LNCaP clone FGC (cell line): ENCODE measurements at regions not wholly inside any gene's neighbourhood (a gene's known extent, or its start where the extent isn't known, plus 50 kb on each side); places are given as distances from the start of the nearest gene placed in this dataset.
A peak's percentile ranks its signal among the peaks of the same experiment; 100 is the strongest.
"Not testable (repeated sequence)": the region's sequence is repeated elsewhere in the genome, so short reads cannot be mapped to it uniquely, and the experiment has no call there.

ENCODE experiments used
- DNase-seq: peaks from one replicate; pipeline ENCODE4 v3.0.0-alpha.2; 2011; ENCODE audit warnings: low read depth
- H3K4me3 ChIP-seq: 2 replicates; pipeline ENCODE4 v1.5.1; 2011; ENCODE audit warnings: mild to moderate bottlenecking, low read depth, low read length, control low read depth
- CTCF ChIP-seq: IDR thresholded peaks from 2 replicates; pipeline ENCODE4 v1.5.1; 2012; ENCODE audit warnings: mild to moderate bottlenecking; ENCODE audit not compliant: control insufficient read depth, insufficient read depth; ENCODE audit errors: extremely low read depth

GRCh38 chr3:94643400-94643799 is 580.5 kb downstream of the NSUN3 start:
- no peak for TF ChIP-seq CTCF
- no peak for DNase-seq
- H3K4me3 ChIP-seq: no peak overlapping the region

- no peak for DNase-seq
- TF ChIP-seq CTCF: no peak
- H3K4me3 ChIP-seq: no peak overlapping the region
Measured at GRCh38 chr3:94645790-94646189, 582.9 kb downstream of the NSUN3 start.

- no peak for DNase-seq
- no peak for TF ChIP-seq CTCF
Measured at GRCh38 chr3:94647131-94647530, 584.3 kb downstream of the NSUN3 start.

GRCh38 chr3:94648270-94649180 is 585.7 kb downstream of the NSUN3 start:
- H3K4me3 ChIP-seq: not testable (repeated sequence)
- DNase-seq: peak; percentile 10

More at GRCh38 chr3:94647131-94647530, 584.3 kb downstream of the NSUN3 start:
- no peak overlapping the region for H3K4me3 ChIP-seq

GRCh38 chr3:94654096-94654495 is 591.2 kb downstream of the NSUN3 start:
- no peak overlapping the region for H3K4me3 ChIP-seq
- no peak for DNase-seq
- no peak for TF ChIP-seq CTCF

- TF ChIP-seq CTCF: no peak
- H3K4me3 ChIP-seq: no peak overlapping the region
- DNase-seq: no peak
Measured at GRCh38 chr3:94665922-94666321, 603.1 kb downstream of the NSUN3 start.

GRCh38 chr3:94671078-94671477 is 608.2 kb downstream of the NSUN3 start:
- no peak for DNase-seq
- no peak for TF ChIP-seq CTCF
- no peak overlapping the region for H3K4me3 ChIP-seq
